ENCODE measurements at regions not wholly inside any gene's neighbourhood (a gene's known extent, or its start where the extent isn't known, plus 50 kb on each side); places are given as distances from the start of the nearest gene placed in this dataset.

DNA sequence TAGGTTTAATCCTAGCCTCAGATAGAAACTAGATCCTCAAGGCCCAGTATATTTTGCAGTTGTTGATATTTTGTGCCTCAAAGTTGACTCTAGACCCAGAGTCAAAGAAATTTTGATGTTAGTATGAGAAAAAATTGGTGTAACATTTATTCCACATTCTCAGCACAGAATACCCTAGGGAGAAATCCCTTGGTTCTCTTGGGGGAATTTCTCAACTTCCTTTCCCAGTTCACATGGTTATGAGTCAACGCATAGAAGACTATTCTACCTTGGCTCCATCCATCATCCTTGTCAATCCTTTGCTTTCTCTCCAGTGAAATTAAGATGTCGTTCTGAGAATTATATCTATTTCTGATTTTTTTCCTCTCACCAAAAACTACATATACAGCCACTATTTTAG, 145.3 kb downstream of the POSTN start:
- Histone ChIP-seq H3K4me1 (ENCODE audit: control insufficient read depth, low read length) (no peaks in the 10 kb centered on the region), H3K4me3 (ENCODE audit: low read length) (no peak overlapping the region), H3K4me2 (ENCODE audit: low read length) (no peak overlapping the region), H3K27ac (ENCODE audit: low read depth, low read length) (no peak overlapping the region), H3F3A (ENCODE audit: control insufficient read depth, insufficient read depth) (no peaks in the 10 kb centered on the region), H3K9me2 (replicated peaks; ENCODE audit: control insufficient read depth, low read length) (no peaks in the 10 kb centered on the region), H3K79me2 (ENCODE audit: control insufficient read depth, low read length) (no peaks in the 10 kb centered on the region), H4K20me1 (ENCODE audit: control insufficient read depth, insufficient read depth, low read depth, low read length) (no peaks in the 10 kb centered on the region), H3K9me3 (ENCODE audit: control insufficient read depth, insufficient read depth, low read length) (no peaks in the 10 kb centered on the region), H3K36me3 (ENCODE audit: control insufficient read depth, low read length) (no peaks in the 10 kb centered on the region), H3K27me3 (ENCODE audit: control insufficient read depth, low read length) (no peaks in the 10 kb centered on the region)
- TF ChIP-seq EZH2phosphoT487 (IDR thresholded peaks at IDR 0.05; ENCODE audit: borderline replicate concordance, low read length): no peak
- TF ChIP-seq, protein P1, sequence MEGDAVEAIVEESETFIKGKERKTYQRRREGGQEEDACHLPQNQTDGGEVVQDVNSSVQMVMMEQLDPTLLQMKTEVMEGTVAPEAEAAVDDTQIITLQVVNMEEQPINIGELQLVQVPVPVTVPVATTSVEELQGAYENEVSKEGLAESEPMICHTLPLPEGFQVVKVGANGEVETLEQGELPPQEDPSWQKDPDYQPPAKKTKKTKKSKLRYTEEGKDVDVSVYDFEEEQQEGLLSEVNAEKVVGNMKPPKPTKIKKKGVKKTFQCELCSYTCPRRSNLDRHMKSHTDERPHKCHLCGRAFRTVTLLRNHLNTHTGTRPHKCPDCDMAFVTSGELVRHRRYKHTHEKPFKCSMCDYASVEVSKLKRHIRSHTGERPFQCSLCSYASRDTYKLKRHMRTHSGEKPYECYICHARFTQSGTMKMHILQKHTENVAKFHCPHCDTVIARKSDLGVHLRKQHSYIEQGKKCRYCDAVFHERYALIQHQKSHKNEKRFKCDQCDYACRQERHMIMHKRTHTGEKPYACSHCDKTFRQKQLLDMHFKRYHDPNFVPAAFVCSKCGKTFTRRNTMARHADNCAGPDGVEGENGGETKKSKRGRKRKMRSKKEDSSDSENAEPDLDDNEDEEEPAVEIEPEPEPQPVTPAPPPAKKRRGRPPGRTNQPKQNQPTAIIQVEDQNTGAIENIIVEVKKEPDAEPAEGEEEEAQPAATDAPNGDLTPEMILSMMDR (IDR thresholded peaks at IDR 0.05; ENCODE audit: low read depth, low read length, poor library complexity, severe bottlenecking): no peak

DNA sequence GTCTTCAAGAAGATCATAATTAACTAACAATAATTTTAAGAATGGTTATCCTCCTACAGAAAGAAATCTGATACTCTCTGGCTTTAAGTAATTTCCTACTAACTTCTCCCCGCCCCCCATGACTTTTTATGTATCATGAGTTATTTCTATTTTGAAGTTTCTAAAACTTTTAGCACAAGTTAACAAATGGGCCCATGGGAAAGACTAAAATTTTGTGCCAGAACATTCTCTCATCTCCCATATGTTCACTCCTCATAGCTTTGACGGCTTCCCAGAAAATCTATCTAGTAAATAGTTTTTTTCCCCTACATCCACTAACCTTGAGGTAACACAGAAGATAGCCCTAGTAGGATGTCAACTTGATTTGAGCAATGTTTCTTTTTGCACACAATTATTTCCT, 148.3 kb downstream of the POSTN start:
- TF ChIP-seq, protein P1 (IDR thresholded peaks at IDR 0.05; ENCODE audit: low read depth, low read length, poor library complexity, severe bottlenecking): no peak
- no peak for TF ChIP-seq EZH2phosphoT487 (IDR thresholded peaks at IDR 0.05; ENCODE audit: borderline replicate concordance, low read length)
- H3K36me3 ChIP-seq (ENCODE audit: control insufficient read depth, low read length): no peaks in the 10 kb centered on the region
- no peaks in the 10 kb centered on the region for H3K9me3 ChIP-seq (ENCODE audit: control insufficient read depth, insufficient read depth, low read length)
- no peaks in the 10 kb centered on the region for H3K27me3 ChIP-seq (ENCODE audit: control insufficient read depth, low read length)
- H4K20me1 ChIP-seq (ENCODE audit: control insufficient read depth, insufficient read depth, low read depth, low read length): no peaks in the 10 kb centered on the region
- no peak overlapping the region for H3K4me3 ChIP-seq (ENCODE audit: low read length)
- H3K9me2 ChIP-seq (replicated peaks; ENCODE audit: control insufficient read depth, low read length): no peaks in the 10 kb centered on the region
- H3K27ac ChIP-seq (ENCODE audit: low read depth, low read length): no peak overlapping the region
- no peak overlapping the region for H3K4me2 ChIP-seq (ENCODE audit: low read length)
- no peaks in the 10 kb centered on the region for H3F3A ChIP-seq (ENCODE audit: control insufficient read depth, insufficient read depth)
- no peaks in the 10 kb centered on the region for H3K4me1 ChIP-seq (ENCODE audit: control insufficient read depth, low read length)
- H3K79me2 ChIP-seq (ENCODE audit: control insufficient read depth, low read length): no peaks in the 10 kb centered on the region

DNA sequence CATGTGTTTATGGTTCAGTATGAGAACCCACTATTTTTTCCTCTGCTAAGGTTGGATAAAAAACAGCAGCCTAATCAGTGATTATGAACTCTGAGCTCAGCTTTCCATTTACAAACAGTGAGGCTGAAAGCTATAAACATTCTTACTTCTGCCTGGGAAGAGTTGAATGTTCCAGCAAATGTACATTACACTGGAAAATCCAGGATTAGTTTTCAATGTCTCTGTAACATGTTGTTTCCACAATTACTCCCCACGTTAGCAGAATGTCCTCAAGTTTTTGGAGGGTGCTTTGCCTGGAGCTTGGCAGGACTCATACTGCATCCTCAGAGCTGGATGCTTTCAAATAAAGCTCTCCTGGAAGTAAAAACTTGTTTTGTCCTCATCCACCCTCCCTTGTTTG, 150.4 kb downstream of the POSTN start:
- no peak for TF ChIP-seq EZH2phosphoT487 (IDR thresholded peaks at IDR 0.05; ENCODE audit: borderline replicate concordance, low read length)
- TF ChIP-seq, protein P1 (IDR thresholded peaks at IDR 0.05; ENCODE audit: low read depth, low read length, poor library complexity, severe bottlenecking): no peak
- H4K20me1 ChIP-seq (ENCODE audit: control insufficient read depth, insufficient read depth, low read depth, low read length): no peaks in the 10 kb centered on the region
- H3K36me3 ChIP-seq (ENCODE audit: control insufficient read depth, low read length): no peaks in the 10 kb centered on the region
- H3K27me3 ChIP-seq (ENCODE audit: control insufficient read depth, low read length): no peaks in the 10 kb centered on the region
- no peaks in the 10 kb centered on the region for H3F3A ChIP-seq (ENCODE audit: control insufficient read depth, insufficient read depth)
- no peak overlapping the region for H3K4me2 ChIP-seq (ENCODE audit: low read length)
- H3K79me2 ChIP-seq (ENCODE audit: control insufficient read depth, low read length): no peaks in the 10 kb centered on the region
- no peak overlapping the region for H3K4me3 ChIP-seq (ENCODE audit: low read length)
- H3K9me3 ChIP-seq (ENCODE audit: control insufficient read depth, insufficient read depth, low read length): no peaks in the 10 kb centered on the region
- no peaks in the 10 kb centered on the region for H3K4me1 ChIP-seq (ENCODE audit: control insufficient read depth, low read length)
- H3K27ac ChIP-seq (ENCODE audit: low read depth, low read length): no peak overlapping the region
- H3K9me2 ChIP-seq (replicated peaks; ENCODE audit: control insufficient read depth, low read length): no peaks in the 10 kb centered on the region

DNA sequence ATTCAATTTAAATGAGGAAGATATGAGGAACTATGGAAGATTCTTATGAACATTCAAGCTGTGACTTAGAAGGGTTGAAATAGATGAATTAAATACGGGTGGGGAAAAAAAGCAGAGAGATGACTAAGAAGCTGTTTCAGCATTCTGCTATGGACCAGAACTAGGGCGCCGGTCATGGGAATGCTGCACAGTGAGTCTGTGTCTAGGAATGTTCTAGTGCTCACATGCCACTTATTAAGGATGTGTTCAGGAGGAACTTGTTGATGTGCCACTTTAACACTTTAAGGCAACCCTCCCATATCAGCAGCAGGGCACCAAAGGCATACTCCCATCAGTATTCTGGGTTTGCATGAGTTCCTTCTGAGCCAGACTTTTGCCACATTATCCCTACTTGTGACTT, 152.1 kb downstream of the POSTN start:
- Histone ChIP-seq H3K27me3 (ENCODE audit: control insufficient read depth, low read length) (no peaks in the 10 kb centered on the region), H3K9me2 (replicated peaks; ENCODE audit: control insufficient read depth, low read length) (no peaks in the 10 kb centered on the region), H3K36me3 (ENCODE audit: control insufficient read depth, low read length) (no peaks in the 10 kb centered on the region), H4K20me1 (ENCODE audit: control insufficient read depth, insufficient read depth, low read depth, low read length) (no peaks in the 10 kb centered on the region), H3K4me1 (ENCODE audit: control insufficient read depth, low read length) (no peaks in the 10 kb centered on the region), H3K79me2 (ENCODE audit: control insufficient read depth, low read length) (no peaks in the 10 kb centered on the region), H3K4me3 (ENCODE audit: low read length) (no peak overlapping the region), H3K9me3 (ENCODE audit: control insufficient read depth, insufficient read depth, low read length) (no peaks in the 10 kb centered on the region), H3K27ac (ENCODE audit: low read depth, low read length) (no peak overlapping the region), H3K4me2 (ENCODE audit: low read length) (no peak overlapping the region), H3F3A (ENCODE audit: control insufficient read depth, insufficient read depth) (no peaks in the 10 kb centered on the region)
- no peak for TF ChIP-seq EZH2phosphoT487 (IDR thresholded peaks at IDR 0.05; ENCODE audit: borderline replicate concordance, low read length)
- TF ChIP-seq, protein P1 (IDR thresholded peaks at IDR 0.05; ENCODE audit: low read depth, low read length, poor library complexity, severe bottlenecking): no peak

All from DOHH2 (cell line).